ENCODE measurements at regions not wholly inside any gene's neighbourhood (a gene's known extent, or its start where the extent isn't known, plus 50 kb on each side); places are given as distances from the start of the nearest gene placed in this dataset.

DNA sequence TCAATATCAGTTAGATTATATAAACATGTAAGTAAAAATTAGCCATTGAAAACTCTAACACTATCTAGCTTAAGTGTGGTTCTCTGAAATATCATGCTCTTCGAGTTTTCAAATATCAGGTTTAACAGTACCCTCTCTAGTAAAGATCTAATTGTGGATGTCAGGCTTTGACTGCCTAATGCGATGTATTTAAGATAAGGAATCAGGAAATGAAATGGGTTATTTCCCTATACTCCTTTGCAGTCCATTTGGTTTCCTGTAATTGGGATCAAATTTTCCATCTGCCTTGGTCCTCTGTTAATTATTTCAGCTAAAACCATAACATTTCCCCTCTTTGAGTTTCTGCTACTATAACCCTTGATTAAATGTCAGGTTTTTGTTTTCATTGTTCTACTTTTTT is 361.3 kb upstream of the MMS22L start:
- no peak for TF ChIP-seq POLR2A (IDR thresholded peaks at IDR 0.05)
- TF ChIP-seq, protein P1, sequence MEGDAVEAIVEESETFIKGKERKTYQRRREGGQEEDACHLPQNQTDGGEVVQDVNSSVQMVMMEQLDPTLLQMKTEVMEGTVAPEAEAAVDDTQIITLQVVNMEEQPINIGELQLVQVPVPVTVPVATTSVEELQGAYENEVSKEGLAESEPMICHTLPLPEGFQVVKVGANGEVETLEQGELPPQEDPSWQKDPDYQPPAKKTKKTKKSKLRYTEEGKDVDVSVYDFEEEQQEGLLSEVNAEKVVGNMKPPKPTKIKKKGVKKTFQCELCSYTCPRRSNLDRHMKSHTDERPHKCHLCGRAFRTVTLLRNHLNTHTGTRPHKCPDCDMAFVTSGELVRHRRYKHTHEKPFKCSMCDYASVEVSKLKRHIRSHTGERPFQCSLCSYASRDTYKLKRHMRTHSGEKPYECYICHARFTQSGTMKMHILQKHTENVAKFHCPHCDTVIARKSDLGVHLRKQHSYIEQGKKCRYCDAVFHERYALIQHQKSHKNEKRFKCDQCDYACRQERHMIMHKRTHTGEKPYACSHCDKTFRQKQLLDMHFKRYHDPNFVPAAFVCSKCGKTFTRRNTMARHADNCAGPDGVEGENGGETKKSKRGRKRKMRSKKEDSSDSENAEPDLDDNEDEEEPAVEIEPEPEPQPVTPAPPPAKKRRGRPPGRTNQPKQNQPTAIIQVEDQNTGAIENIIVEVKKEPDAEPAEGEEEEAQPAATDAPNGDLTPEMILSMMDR (IDR thresholded peaks at IDR 0.05): no peak
